Peyer's patch (tissue), 4 donors: ENCODE measurements at regions not wholly inside any gene's neighbourhood (a gene's known extent, or its start where the extent isn't known, plus 50 kb on each side); places are given as distances from the start of the nearest gene placed in this dataset.

Experiments
- CTCF ChIP-seq, 6 experiments: fragments of 450-650 bp in 4 of 6; fragments of 200-600 bp in 2 of 6; sonication (generic) in 1 of 6; IDR thresholded peaks; one replicate each; pipeline ENCODE4 v1.5.1; 2017 to 2019; ENCODE audit warnings: antibody characterized with exemption in 6 of 6, mild to moderate bottlenecking in 3 of 6, moderate library complexity in 1 of 6
- POLR2A ChIP-seq, 2 donors: fragments of 450-650 bp; IDR thresholded peaks; one replicate each; pipeline ENCODE4 v1.5.1; 2017; ENCODE audit warnings: antibody characterized with exemption in 2 of 2, mild to moderate bottlenecking in 2 of 2, moderate library complexity in 2 of 2

- TF ChIP-seq POLR2A (IDR thresholded peaks at IDR 0.05), result no peak
- no peak for TF ChIP-seq CTCF (IDR thresholded peaks at IDR 0.05)
These were observed 73.9 kb upstream of the HAO2 start for GRCh38 chr1:119294722-119295121.
